ENCODE measurements at regions not wholly inside any gene's neighbourhood (a gene's known extent, or its start where the extent isn't known, plus 50 kb on each side); places are given as distances from the start of the nearest gene placed in this dataset.

DNA sequence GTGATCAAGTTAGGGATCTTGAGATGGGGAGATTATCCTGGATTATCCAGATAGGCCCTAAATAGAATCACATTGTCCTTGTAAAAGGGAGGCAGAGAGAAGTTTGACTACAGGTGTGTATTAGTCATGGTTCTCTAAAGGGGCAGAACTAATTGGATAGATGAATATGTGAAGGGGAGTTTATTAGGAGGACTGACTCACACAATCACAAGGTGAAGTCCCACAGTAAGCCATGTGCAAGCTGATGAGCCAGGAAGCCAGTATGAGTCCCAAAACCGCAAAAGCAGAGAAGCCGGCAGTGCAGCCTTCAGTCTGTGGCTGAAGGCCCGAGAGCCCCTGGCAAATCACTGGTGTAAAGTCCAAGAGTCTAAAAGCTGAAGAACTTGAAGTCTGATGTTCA, 275.8 kb downstream of the KCNS3 start:
- DNase-seq, result no peak
- no peak for TF ChIP-seq POLR2A (IDR thresholded peaks at IDR 0.05)
- TF ChIP-seq, protein P1, sequence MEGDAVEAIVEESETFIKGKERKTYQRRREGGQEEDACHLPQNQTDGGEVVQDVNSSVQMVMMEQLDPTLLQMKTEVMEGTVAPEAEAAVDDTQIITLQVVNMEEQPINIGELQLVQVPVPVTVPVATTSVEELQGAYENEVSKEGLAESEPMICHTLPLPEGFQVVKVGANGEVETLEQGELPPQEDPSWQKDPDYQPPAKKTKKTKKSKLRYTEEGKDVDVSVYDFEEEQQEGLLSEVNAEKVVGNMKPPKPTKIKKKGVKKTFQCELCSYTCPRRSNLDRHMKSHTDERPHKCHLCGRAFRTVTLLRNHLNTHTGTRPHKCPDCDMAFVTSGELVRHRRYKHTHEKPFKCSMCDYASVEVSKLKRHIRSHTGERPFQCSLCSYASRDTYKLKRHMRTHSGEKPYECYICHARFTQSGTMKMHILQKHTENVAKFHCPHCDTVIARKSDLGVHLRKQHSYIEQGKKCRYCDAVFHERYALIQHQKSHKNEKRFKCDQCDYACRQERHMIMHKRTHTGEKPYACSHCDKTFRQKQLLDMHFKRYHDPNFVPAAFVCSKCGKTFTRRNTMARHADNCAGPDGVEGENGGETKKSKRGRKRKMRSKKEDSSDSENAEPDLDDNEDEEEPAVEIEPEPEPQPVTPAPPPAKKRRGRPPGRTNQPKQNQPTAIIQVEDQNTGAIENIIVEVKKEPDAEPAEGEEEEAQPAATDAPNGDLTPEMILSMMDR (IDR thresholded peaks at IDR 0.05), result no peak
- no peak overlapping the region for H3K27ac ChIP-seq
- no peaks in the 10 kb centered on the region for H3K4me1 ChIP-seq
- no peaks in the 10 kb centered on the region for H3K9me3 ChIP-seq
- no peaks in the 10 kb centered on the region for H3K27me3 ChIP-seq
- H3K4me3 ChIP-seq, result no peak overlapping the region
- H3K36me3 ChIP-seq, result no peaks in the 10 kb centered on the region

DNA sequence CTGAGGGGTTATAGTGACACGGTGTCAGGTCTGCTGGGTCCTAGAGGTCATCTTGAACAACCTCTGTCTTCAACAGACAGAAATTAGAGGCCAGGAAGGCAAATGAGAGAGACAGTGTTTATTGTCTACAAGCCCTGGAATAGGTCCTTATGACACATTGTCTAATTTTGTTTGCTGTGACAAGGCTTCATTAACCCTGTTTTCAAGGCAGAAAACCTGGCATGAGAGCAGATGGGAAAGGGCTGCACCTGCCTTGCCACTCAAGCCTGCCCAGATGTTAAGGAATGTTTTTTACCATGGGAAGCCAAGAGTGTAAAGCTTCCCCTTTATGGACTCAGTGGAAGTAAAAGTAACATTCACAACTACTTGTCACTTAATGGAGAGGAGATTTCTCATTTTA, 275.3 kb downstream of the KCNS3 start:
- no peak for TF ChIP-seq POLR2A (IDR thresholded peaks at IDR 0.05)
- TF ChIP-seq, protein P1 (IDR thresholded peaks at IDR 0.05), result no peak
- H3K4me3 ChIP-seq, result no peak overlapping the region
- H3K36me3 ChIP-seq, result no peaks in the 10 kb centered on the region
- no peak for DNase-seq
- no peaks in the 10 kb centered on the region for H3K9me3 ChIP-seq
- no peaks in the 10 kb centered on the region for H3K27me3 ChIP-seq
- H3K4me1 ChIP-seq, result no peaks in the 10 kb centered on the region
- H3K27ac ChIP-seq, result no peak overlapping the region

DNA sequence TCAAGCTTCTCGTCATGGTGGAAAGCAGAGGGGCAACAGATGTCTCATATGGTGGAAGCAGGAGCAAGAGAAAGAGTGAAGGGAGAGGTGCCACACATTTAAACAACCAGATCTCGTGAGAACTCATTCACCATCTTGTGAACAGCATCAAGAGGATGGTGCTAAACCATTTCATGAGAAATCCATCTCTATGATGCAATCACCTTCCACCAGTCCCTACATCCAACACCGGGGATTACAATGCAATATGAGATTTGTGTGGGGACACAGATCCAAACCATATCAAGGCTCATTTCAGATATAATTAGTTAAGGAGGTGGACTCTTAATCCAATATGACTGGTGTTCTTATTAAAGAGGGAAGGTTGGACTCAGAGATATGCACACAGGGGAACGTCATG, 272.8 kb downstream of the KCNS3 start:
- H3K4me1 ChIP-seq, result no peaks in the 10 kb centered on the region
- DNase-seq, result no peak
- H3K27ac ChIP-seq, result no peak overlapping the region
- TF ChIP-seq, protein P1 (IDR thresholded peaks at IDR 0.05), result no peak
- no peak for TF ChIP-seq POLR2A (IDR thresholded peaks at IDR 0.05)
- no peaks in the 10 kb centered on the region for H3K9me3 ChIP-seq
- no peak overlapping the region for H3K4me3 ChIP-seq
- no peaks in the 10 kb centered on the region for H3K27me3 ChIP-seq
- H3K36me3 ChIP-seq, result no peaks in the 10 kb centered on the region

DNA sequence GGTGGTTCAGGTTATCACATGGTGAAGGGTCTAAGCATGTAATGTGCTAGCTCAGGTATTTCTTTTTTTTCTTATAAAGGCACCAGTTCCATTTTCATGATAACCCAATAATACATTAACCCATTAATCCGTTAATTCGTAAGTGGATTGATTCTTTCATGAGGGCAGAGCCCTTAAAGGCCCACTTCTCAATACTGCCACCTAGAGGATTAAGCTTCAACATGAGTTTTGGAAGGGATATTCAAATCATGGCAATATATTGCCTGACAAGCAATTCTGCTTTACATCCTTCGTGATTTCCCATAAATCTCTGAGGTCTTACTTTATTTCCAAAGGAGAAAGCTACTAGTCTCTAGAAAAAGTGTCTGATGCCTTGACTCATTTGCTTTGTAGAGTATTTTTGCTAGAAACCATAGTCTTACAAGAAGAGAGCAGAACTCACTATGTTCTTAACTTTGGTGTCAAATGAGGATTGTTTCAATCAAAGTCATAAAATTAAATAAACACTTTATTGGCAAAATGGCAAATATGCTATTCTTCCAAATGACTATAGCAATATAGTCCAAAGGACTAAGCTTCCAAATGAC, 271.3 kb downstream of the KCNS3 start:
- no peak for DNase-seq
- H3K4me1 ChIP-seq, result no peaks in the 10 kb centered on the region
- no peaks in the 10 kb centered on the region for H3K27me3 ChIP-seq
- no peaks in the 10 kb centered on the region for H3K36me3 ChIP-seq
- TF ChIP-seq POLR2A (IDR thresholded peaks at IDR 0.05), result no peak
- TF ChIP-seq, protein P1 (IDR thresholded peaks at IDR 0.05), result peak in 5 of 6 experiments; percentile 26 to 63 (median 51)
- H3K9me3 ChIP-seq, result no peaks in the 10 kb centered on the region
- H3K4me3 ChIP-seq, result no peak overlapping the region
- H3K27ac ChIP-seq, result no peak overlapping the region

DNA sequence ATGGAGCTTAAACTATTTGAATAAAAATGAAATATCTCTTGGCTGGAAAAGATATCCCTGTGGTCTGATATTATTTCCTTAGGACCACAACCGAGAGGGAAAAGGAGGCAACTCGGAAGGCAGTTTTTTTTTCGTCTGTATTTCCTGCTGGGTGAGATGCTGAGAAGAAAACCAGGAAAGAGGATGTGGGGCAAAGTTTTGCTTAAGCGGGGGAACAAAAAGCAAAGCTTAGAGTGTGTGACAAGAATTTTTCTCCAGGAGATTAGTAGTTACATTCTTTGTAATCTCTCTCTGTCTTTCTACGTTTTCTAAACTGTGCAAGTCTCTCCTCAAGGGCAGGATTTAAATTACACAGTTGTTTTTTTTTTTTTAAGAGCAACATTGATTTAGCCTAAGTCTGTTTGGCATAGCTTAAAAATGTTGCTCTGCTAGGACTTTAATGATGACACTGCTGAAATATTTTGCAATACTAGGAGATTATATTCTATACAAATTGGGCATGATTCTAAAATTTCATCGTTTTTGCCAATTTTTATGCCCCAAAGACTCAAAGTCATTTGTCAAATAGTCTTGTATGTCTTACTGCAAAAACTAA, 258.5 kb downstream of the KCNS3 start:
- Histone ChIP-seq H3K4me3 (no peak overlapping the region), H3K36me3 (no peaks in the 10 kb centered on the region), H3K4me1 (no peaks in the 10 kb centered on the region), H3K27ac (no peak overlapping the region), H3K27me3 (no peaks in the 10 kb centered on the region), H3K9me3 (no peaks in the 10 kb centered on the region)
- TF ChIP-seq, protein P1 (IDR thresholded peaks at IDR 0.05), result no peak
- DNase-seq, result no peak
